Mesothelial cell of epicardium (in vitro differentiated cells): ENCODE measurements at regions not wholly inside any gene's neighbourhood (a gene's known extent, or its start where the extent isn't known, plus 50 kb on each side); places are given as distances from the start of the nearest gene placed in this dataset.

Experiments
- DNase-seq, 2 experiments: peaks; one replicate each; pipeline ENCODE4 v3.0.0; 2021; ENCODE audit warnings: low spot score in 2 of 2; ENCODE audit not compliant: unreplicated experiment in 2 of 2
- H3K27ac Mint-ChIP-seq: 2 replicates; pipeline ENCODE4 v1.8.0; 2021; ENCODE audit warnings: mixed read lengths
- H3K27me3 Mint-ChIP-seq: 2 replicates; pipeline ENCODE4 v1.8.0; 2021; ENCODE audit warnings: low read depth, mixed read lengths
- H3K36me3 Mint-ChIP-seq: 2 replicates; pipeline ENCODE4 v1.8.0; 2021; ENCODE audit warnings: mixed read lengths
- H3K4me1 Mint-ChIP-seq: 2 replicates; pipeline ENCODE4 v1.8.0; 2021; ENCODE audit warnings: mixed read lengths
- H3K4me3 Mint-ChIP-seq: 2 replicates; pipeline ENCODE4 v1.8.0; 2021; ENCODE audit warnings: mild to moderate bottlenecking, moderate library complexity, mixed read lengths
- H3K9me3 Mint-ChIP-seq: 2 replicates; pipeline ENCODE4 v1.8.0; 2021; ENCODE audit warnings: mixed read lengths
- TF ChIP-seq, protein P1 (sequence below): fragments of 200-600 bp; sonication (generic); IDR thresholded peaks from one replicate; pipeline ENCODE4 v1.5.0; 2021; ENCODE audit warnings: antibody characterized with exemption; ENCODE audit not compliant: unreplicated experiment

- no peak overlapping the region for H3K27ac Mint-ChIP-seq
- H3K27me3 Mint-ChIP-seq, result peaks cover 7% of the 10 kb centered on the region
- no peaks in the 10 kb centered on the region for H3K4me1 Mint-ChIP-seq
- DNase-seq, result no peak
- peaks cover 25% of the 10 kb centered on the region for H3K9me3 Mint-ChIP-seq
- H3K4me3 Mint-ChIP-seq, result no peak overlapping the region
- no peaks in the 10 kb centered on the region for H3K36me3 Mint-ChIP-seq
- TF ChIP-seq, protein P1, sequence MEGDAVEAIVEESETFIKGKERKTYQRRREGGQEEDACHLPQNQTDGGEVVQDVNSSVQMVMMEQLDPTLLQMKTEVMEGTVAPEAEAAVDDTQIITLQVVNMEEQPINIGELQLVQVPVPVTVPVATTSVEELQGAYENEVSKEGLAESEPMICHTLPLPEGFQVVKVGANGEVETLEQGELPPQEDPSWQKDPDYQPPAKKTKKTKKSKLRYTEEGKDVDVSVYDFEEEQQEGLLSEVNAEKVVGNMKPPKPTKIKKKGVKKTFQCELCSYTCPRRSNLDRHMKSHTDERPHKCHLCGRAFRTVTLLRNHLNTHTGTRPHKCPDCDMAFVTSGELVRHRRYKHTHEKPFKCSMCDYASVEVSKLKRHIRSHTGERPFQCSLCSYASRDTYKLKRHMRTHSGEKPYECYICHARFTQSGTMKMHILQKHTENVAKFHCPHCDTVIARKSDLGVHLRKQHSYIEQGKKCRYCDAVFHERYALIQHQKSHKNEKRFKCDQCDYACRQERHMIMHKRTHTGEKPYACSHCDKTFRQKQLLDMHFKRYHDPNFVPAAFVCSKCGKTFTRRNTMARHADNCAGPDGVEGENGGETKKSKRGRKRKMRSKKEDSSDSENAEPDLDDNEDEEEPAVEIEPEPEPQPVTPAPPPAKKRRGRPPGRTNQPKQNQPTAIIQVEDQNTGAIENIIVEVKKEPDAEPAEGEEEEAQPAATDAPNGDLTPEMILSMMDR, result no peak
Observed at GRCh38 chr22:34019190-34019845, 99.0 kb upstream of the LARGE1 start.

- H3K36me3 Mint-ChIP-seq, result no peaks in the 10 kb centered on the region
- H3K4me1 Mint-ChIP-seq, result no peaks in the 10 kb centered on the region
- peaks cover 12% of the 10 kb centered on the region for H3K27me3 Mint-ChIP-seq
- TF ChIP-seq, protein P1, result no peak
- DNase-seq, result no peak
- peaks cover 21% of the 10 kb centered on the region for H3K9me3 Mint-ChIP-seq
- H3K4me3 Mint-ChIP-seq, result no peak overlapping the region
- no peak overlapping the region for H3K27ac Mint-ChIP-seq
Observed at GRCh38 chr22:34035209-34035608, 114.9 kb upstream of the LARGE1 start.

- Mint-ChIP-seq H3K27me3 (peaks cover 15% of the 10 kb centered on the region), H3K4me1 (no peaks in the 10 kb centered on the region), H3K9me3 (peaks cover 8% of the 10 kb centered on the region), H3K27ac (no peak overlapping the region), H3K36me3 (no peaks in the 10 kb centered on the region), H3K4me3 (no peak overlapping the region)
- DNase-seq, result no peak
- TF ChIP-seq, protein P1, result no peak
Observed at GRCh38 chr22:34036931-34037330, 116.7 kb upstream of the LARGE1 start.

- Mint-ChIP-seq H3K27me3 (peaks cover 21% of the 10 kb centered on the region), H3K9me3 (no peaks in the 10 kb centered on the region), H3K4me3 (no peak overlapping the region), H3K36me3 (no peaks in the 10 kb centered on the region), H3K27ac (no peak overlapping the region), H3K4me1 (no peaks in the 10 kb centered on the region)
- TF ChIP-seq, protein P1, result no peak
- no peak for DNase-seq
Observed at GRCh38 chr22:34038801-34039555, 118.7 kb upstream of the LARGE1 start.

GRCh38 chr22:34045311-34045710 lies 125.0 kb upstream of the LARGE1 start:
- Mint-ChIP-seq H3K4me1 (no peaks in the 10 kb centered on the region), H3K27me3 (peaks cover 35% of the 10 kb centered on the region), H3K9me3 (no peaks in the 10 kb centered on the region)

More at GRCh38 chr22:34045311-34045710, 125.0 kb upstream of the LARGE1 start:
- TF ChIP-seq, protein P1, result no peak
- DNase-seq, result no peak
- Mint-ChIP-seq H3K27ac (no peak overlapping the region), H3K36me3 (no peaks in the 10 kb centered on the region), H3K4me3 (no peak overlapping the region)
